GM23248 (cell line): ENCODE measurements at regions not wholly inside any gene's neighbourhood (a gene's known extent, or its start where the extent isn't known, plus 50 kb on each side); places are given as distances from the start of the nearest gene placed in this dataset.

Experiments
- EZH2 ChIP-seq: fragments of 200-600 bp; sonication (generic); IDR thresholded peaks from 2 replicates; pipeline ENCODE4 v1.6.1; 2018; ENCODE audit warnings: antibody characterized with exemption, mild to moderate bottlenecking; ENCODE audit not compliant: insufficient read depth, poor library complexity, severe bottlenecking
- EZH2phosphoT487 ChIP-seq: fragments of 200-600 bp; sonication (generic); IDR thresholded peaks from 2 replicates; pipeline ENCODE4 v1.6.1; 2018; ENCODE audit warnings: antibody characterized with exemption, moderate library complexity, mild to moderate bottlenecking, low read depth; ENCODE audit not compliant: insufficient read depth

GRCh38 chr20:55406891-55407290, 598.4 kb downstream of the CBLN4 start:
- TF ChIP-seq EZH2 (no peak), EZH2phosphoT487 (no peak)
